ENCODE measurements at regions not wholly inside any gene's neighbourhood (a gene's known extent, or its start where the extent isn't known, plus 50 kb on each side); places are given as distances from the start of the nearest gene placed in this dataset.

DNA sequence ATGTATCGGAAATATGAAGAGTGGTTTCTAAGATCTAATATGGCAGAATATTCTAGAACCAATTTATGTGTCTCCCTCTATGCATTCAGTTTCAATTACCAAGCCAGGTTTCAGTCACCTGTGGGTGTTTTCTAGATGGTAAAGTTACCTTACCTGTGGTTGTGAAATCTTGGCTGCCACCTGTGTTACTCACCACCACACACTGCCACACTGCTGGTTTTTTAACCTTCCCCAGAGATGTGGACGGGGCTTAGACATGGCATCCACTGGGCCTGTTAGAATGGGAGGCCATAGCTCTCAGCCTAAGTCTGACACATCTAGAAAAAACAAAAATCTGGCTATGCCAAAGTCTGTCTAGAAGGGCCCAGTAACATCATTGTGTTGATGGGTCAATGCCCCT, 896.5 kb upstream of the PABPC4L start:
- H3K4me1 ChIP-seq (ENCODE audit: insufficient read depth) = no peaks in the 10 kb centered on the region
- H3K9me3 Mint-ChIP-seq = no peaks in the 10 kb centered on the region
- ATAC-seq (no peak), DNase-seq (ENCODE audit: low spot score) (no peak)
- no peaks in the 10 kb centered on the region for H3K36me3 ChIP-seq (ENCODE audit: insufficient read depth)
- H3K4me2 ChIP-seq = no peak overlapping the region
- no peak for TF ChIP-seq CREB1 (CRISPR knock-in tag; IDR thresholded peaks at IDR 0.05; ENCODE audit: low read depth)
- H3K4me3 Mint-ChIP-seq = no peak overlapping the region
- no peak overlapping the region for H3K4me3 ChIP-seq
- H3F3A ChIP-seq (replicated peaks; ENCODE audit: low read depth) = no peaks in the 10 kb centered on the region
- H3K27ac Mint-ChIP-seq = no peak overlapping the region
- H3K27ac ChIP-seq (ENCODE audit: low read depth) = no peak overlapping the region
- 0 out of 2 replicates have a peak overlapping the region, but pooled peaks have one; percentile 25 for H2AFZ ChIP-seq
- no peaks in the 10 kb centered on the region for H3K9me2 ChIP-seq (ENCODE audit: insufficient read depth)
- H3K27me3 ChIP-seq (ENCODE audit: insufficient read depth) = no peaks in the 10 kb centered on the region
- H3K27me3 Mint-ChIP-seq (ENCODE audit: insufficient read depth, low read depth, poor library complexity) = no peaks in the 10 kb centered on the region
- H4K20me1 ChIP-seq (replicated peaks; ENCODE audit: insufficient read depth) = no peaks in the 10 kb centered on the region
- peaks cover 5% of the 10 kb centered on the region; the same call in 2 of the 3 replicates for H3K4me1 Mint-ChIP-seq
- no peaks in the 10 kb centered on the region for H3K36me3 Mint-ChIP-seq (ENCODE audit: low read depth)
- H3K79me2 ChIP-seq (replicated peaks; ENCODE audit: insufficient read depth) = no peaks in the 10 kb centered on the region

DNA sequence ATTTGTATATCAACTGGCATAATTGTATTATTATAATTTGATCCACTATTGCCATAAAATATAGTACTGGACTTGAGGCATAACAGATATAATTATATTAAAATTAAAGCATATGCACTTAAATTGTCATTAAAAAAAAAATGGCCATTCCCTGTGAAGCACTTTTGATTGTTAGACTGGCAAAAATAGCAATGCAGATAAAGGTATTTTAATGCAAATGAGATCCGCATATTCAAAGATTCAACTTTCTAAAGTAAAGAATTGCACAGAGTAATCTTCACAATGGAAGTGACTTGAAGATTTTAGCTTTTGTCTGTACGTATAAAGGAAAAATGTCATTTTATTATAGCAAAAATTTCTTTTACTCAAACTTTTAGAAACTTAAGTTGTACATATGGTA, 871.8 kb upstream of the PABPC4L start:
- no peak overlapping the region for H3K27ac Mint-ChIP-seq
- peaks cover 2% of the 10 kb centered on the region for H3K27me3 Mint-ChIP-seq (ENCODE audit: insufficient read depth, low read depth, poor library complexity)
- TF ChIP-seq NANOG (IDR thresholded peaks at IDR 0.05; ENCODE audit: borderline replicate concordance) = peak; percentile 52; the same call in 1 of the 2 replicates
- TF ChIP-seq ZNF114 (CRISPR knock-in tag; IDR thresholded peaks at IDR 0.05) = no peak
- H3K4me1 ChIP-seq (ENCODE audit: insufficient read depth) = peaks cover 21% of the 10 kb centered on the region
- DNase-seq (ENCODE audit: low spot score) (no peak), ATAC-seq (no peak)
- H3K79me2 ChIP-seq (replicated peaks; ENCODE audit: insufficient read depth) = no peaks in the 10 kb centered on the region
- H3K27ac ChIP-seq (ENCODE audit: low read depth) = no peak overlapping the region
- no peaks in the 10 kb centered on the region; the same call in 1 of the 2 replicates for H3K36me3 ChIP-seq (ENCODE audit: insufficient read depth)
- H4K20me1 ChIP-seq (replicated peaks; ENCODE audit: insufficient read depth) = no peaks in the 10 kb centered on the region
- peak overlapping the region; percentile 1; the same call in 1 of the 2 replicates for H3K4me2 ChIP-seq
- no peak overlapping the region for H2AFZ ChIP-seq
- peaks cover 34% of the 10 kb centered on the region for H3K36me3 Mint-ChIP-seq (ENCODE audit: low read depth)
- H3K4me3 Mint-ChIP-seq = no peak overlapping the region
- peaks cover 11% of the 10 kb centered on the region; the same call in 2 of the 3 replicates for H3K4me1 Mint-ChIP-seq
- no peaks in the 10 kb centered on the region for H3K9me2 ChIP-seq (ENCODE audit: insufficient read depth)
- no peaks in the 10 kb centered on the region for H3F3A ChIP-seq (replicated peaks; ENCODE audit: low read depth)
- no peaks in the 10 kb centered on the region for H3K27me3 ChIP-seq (ENCODE audit: insufficient read depth)
- H3K9me3 Mint-ChIP-seq = peaks cover 31% of the 10 kb centered on the region
- no peak overlapping the region for H3K4me3 ChIP-seq

DNA sequence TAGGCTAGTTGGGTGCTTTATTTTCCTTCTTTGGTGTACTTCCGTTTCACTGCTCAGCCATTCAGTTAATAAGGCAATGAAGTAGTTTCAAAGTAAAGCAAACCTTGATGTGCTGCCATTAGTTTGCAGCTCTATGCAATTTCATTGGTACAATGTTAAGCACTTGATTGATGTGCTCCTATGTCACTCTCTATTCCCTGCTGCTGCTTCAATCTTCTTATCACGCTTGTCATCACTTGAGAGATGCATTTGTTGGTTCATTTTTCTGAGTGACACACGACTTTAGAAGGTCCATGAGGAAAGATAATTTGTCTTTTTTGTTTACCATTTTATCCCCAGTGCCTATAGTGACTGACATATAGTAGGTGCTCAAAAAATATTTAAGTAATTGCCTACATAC, 871.0 kb upstream of the PABPC4L start:
- Histone ChIP-seq H3K9me2 (ENCODE audit: insufficient read depth) (no peaks in the 10 kb centered on the region), H3K36me3 (ENCODE audit: insufficient read depth) (no peaks in the 10 kb centered on the region; the same call in 1 of the 2 replicates), H3K4me3 (no peak overlapping the region), H2AFZ (no peak overlapping the region), H3K27me3 (ENCODE audit: insufficient read depth) (no peaks in the 10 kb centered on the region), H3K4me1 (ENCODE audit: insufficient read depth) (peaks cover 21% of the 10 kb centered on the region), H3K4me2 (peak overlapping the region; percentile 1; the same call in 1 of the 2 replicates), H3F3A (replicated peaks; ENCODE audit: low read depth) (no peaks in the 10 kb centered on the region), H3K79me2 (replicated peaks; ENCODE audit: insufficient read depth) (no peaks in the 10 kb centered on the region), H3K27ac (ENCODE audit: low read depth) (no peak overlapping the region), H4K20me1 (replicated peaks; ENCODE audit: insufficient read depth) (no peaks in the 10 kb centered on the region)
- H3K36me3 Mint-ChIP-seq (ENCODE audit: low read depth) = peaks cover 26% of the 10 kb centered on the region
- ATAC-seq (no peak), DNase-seq (ENCODE audit: low spot score) (no peak)
- peak overlapping the region; percentile 17; the same call in 1 of the 2 replicates for H3K27ac Mint-ChIP-seq
- peaks cover 11% of the 10 kb centered on the region; the same call in 2 of the 3 replicates for H3K4me1 Mint-ChIP-seq
- peaks cover 23% of the 10 kb centered on the region for H3K9me3 Mint-ChIP-seq
- peaks cover 2% of the 10 kb centered on the region for H3K27me3 Mint-ChIP-seq (ENCODE audit: insufficient read depth, low read depth, poor library complexity)
- TF ChIP-seq ZNF331 (CRISPR knock-in tag; IDR thresholded peaks at IDR 0.05; ENCODE audit: low read depth) (no peak), EZH2 (IDR thresholded peaks at IDR 0.05; ENCODE audit: low read depth, unreplicated experiment) (no peak), NANOG (IDR thresholded peaks at IDR 0.05; ENCODE audit: borderline replicate concordance) (no peak), STAT1 (IDR thresholded peaks at IDR 0.05; ENCODE audit: unreplicated experiment) (no peak), POLR2AphosphoS5 (IDR thresholded peaks at IDR 0.05; ENCODE audit: low read depth) (no peak), CREB1 (CRISPR knock-in tag; IDR thresholded peaks at IDR 0.05; ENCODE audit: low read depth) (no peak)
- TF ChIP-seq, protein P1, sequence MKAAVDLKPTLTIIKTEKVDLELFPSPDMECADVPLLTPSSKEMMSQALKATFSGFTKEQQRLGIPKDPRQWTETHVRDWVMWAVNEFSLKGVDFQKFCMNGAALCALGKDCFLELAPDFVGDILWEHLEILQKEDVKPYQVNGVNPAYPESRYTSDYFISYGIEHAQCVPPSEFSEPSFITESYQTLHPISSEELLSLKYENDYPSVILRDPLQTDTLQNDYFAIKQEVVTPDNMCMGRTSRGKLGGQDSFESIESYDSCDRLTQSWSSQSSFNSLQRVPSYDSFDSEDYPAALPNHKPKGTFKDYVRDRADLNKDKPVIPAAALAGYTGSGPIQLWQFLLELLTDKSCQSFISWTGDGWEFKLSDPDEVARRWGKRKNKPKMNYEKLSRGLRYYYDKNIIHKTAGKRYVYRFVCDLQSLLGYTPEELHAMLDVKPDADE (IDR thresholded peaks at IDR 0.05) = no peak
- TF ChIP-seq, protein P2, sequence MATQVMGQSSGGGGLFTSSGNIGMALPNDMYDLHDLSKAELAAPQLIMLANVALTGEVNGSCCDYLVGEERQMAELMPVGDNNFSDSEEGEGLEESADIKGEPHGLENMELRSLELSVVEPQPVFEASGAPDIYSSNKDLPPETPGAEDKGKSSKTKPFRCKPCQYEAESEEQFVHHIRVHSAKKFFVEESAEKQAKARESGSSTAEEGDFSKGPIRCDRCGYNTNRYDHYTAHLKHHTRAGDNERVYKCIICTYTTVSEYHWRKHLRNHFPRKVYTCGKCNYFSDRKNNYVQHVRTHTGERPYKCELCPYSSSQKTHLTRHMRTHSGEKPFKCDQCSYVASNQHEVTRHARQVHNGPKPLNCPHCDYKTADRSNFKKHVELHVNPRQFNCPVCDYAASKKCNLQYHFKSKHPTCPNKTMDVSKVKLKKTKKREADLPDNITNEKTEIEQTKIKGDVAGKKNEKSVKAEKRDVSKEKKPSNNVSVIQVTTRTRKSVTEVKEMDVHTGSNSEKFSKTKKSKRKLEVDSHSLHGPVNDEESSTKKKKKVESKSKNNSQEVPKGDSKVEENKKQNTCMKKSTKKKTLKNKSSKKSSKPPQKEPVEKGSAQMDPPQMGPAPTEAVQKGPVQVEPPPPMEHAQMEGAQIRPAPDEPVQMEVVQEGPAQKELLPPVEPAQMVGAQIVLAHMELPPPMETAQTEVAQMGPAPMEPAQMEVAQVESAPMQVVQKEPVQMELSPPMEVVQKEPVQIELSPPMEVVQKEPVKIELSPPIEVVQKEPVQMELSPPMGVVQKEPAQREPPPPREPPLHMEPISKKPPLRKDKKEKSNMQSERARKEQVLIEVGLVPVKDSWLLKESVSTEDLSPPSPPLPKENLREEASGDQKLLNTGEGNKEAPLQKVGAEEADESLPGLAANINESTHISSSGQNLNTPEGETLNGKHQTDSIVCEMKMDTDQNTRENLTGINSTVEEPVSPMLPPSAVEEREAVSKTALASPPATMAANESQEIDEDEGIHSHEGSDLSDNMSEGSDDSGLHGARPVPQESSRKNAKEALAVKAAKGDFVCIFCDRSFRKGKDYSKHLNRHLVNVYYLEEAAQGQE (IDR thresholded peaks at IDR 0.05; ENCODE audit: unreplicated experiment) = no peak
- no peak overlapping the region for H3K4me3 Mint-ChIP-seq
